A673 (cell line): ENCODE measurements at regions not wholly inside any gene's neighbourhood (a gene's known extent, or its start where the extent isn't known, plus 50 kb on each side); places are given as distances from the start of the nearest gene placed in this dataset.
A peak's percentile ranks its signal among the peaks of the same experiment; 100 is the strongest.

Experiments
- BruUV-seq: library from RNA; stranded (reverse); fragments of 400-500 nt; replicated peaks from 2 replicates; lab custom pipeline; 2021; lab: Mats Ljungman, UMichigan
- CTCF ChIA-PET: fragments of 300-600 bp; sonication (Branson Sonifier 250); formaldehyde crosslinking; loops from one replicate; lab custom pipeline; 2022; ENCODE audit warnings: antibody characterized with exemption; lab: Charles Lee
- POLR2A ChIA-PET: fragments of 300-600 bp; sonication (Branson Sonifier 250); formaldehyde crosslinking; loops from one replicate; lab custom pipeline; 2022; ENCODE audit warnings: antibody characterized with exemption; ENCODE audit not compliant: low non-redundant PET; lab: Charles Lee
- DNase-seq: peaks from one replicate; pipeline ENCODE4 v3.0.0-alpha.2; 2015; ENCODE audit warnings: low spot score
- H3K27ac ChIP-seq: fragments of 200-600 bp; sonication (generic); 2 replicates; pipeline ENCODE4 v1.5.1; 2016; ENCODE audit warnings: mixed run types, low read depth, mild to moderate bottlenecking, mixed read lengths, antibody characterized with exemption, low read length; ENCODE audit not compliant: poor library complexity, severe bottlenecking
- H3K27me3 ChIP-seq: fragments of 200-600 bp; sonication (generic); replicated peaks from 2 replicates; pipeline ENCODE4 v1.6.1; 2017; ENCODE audit warnings: mixed run types, low read depth, mild to moderate bottlenecking, mixed read lengths, antibody characterized with exemption, low read length; ENCODE audit not compliant: insufficient read depth, poor library complexity
- H3K36me3 ChIP-seq: fragments of 200-600 bp; sonication (generic); 2 replicates; pipeline ENCODE4 v1.6.1; 2016; ENCODE audit warnings: mixed run types, mild to moderate bottlenecking, mixed read lengths, antibody characterized with exemption, low read length; ENCODE audit not compliant: insufficient read depth, poor library complexity, severe bottlenecking
- H3K4me1 ChIP-seq: fragments of 200-600 bp; sonication (generic); 2 replicates; pipeline ENCODE4 v1.6.1; 2017; ENCODE audit warnings: mixed run types, mild to moderate bottlenecking, mixed read lengths, antibody characterized with exemption, low read length; ENCODE audit not compliant: insufficient read depth, poor library complexity, severe bottlenecking
- H3K4me3 ChIP-seq: fragments of 200-600 bp; sonication (generic); 2 replicates; pipeline ENCODE4 v1.5.1; 2016; ENCODE audit warnings: low read depth, mixed run types, mild to moderate bottlenecking, mixed read lengths, low read length; ENCODE audit not compliant: poor library complexity, severe bottlenecking
- H3K9me3 ChIP-seq: fragments of 200-600 bp; sonication (generic); 2 replicates; pipeline ENCODE4 v1.6.1; 2016; ENCODE audit warnings: mixed run types, low read depth, mild to moderate bottlenecking, mixed read lengths, antibody characterized with exemption, low read length; ENCODE audit not compliant: poor library complexity, severe bottlenecking
- CTCF ChIP-seq: fragments of 300-800, 200-600 bp; sonication (generic); conservative IDR thresholded peaks from 2 replicates; pipeline ENCODE4 v1.5.1; 2017; ENCODE audit warnings: low read depth, mild to moderate bottlenecking, antibody characterized with exemption, low read length, moderate library complexity, mixed read lengths
- EZH2 ChIP-seq: fragments of 200-600 bp; sonication (generic); IDR thresholded peaks from 2 replicates; pipeline ENCODE4 v1.6.1; 2017; ENCODE audit warnings: borderline replicate concordance, low read depth, mild to moderate bottlenecking, mixed read lengths, antibody characterized with exemption, low read length; ENCODE audit not compliant: poor library complexity, severe bottlenecking
- intact Hi-C: fragments of 100-400 bp; cut with micrococcal nuclease; formaldehyde crosslinking; loops from one replicate; pipeline ENCODE4 v1.10.0; 2022; ENCODE audit not compliant: unreplicated experiment

DNA sequence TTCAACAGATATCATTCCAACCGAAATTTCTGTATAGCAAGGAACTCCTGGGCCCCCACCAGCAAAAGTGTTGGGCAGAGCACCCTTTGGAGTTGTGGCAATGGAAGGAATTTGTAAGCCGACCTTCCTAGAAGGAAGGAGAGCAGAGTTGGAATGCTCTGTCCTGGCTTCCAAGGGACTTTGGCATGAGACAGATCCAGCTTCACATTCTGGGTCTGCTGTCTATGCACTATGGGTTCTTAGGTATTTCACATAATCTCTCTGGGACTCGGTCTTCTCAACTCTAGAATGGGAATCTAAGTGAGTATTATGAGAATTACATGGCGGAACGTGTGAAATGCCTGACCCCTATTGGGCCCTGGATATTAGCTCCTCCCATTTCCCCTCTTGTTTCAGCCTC lies 63.2 kb upstream of the MARCHF10 start:
- no peak for DNase-seq
- CTCF ChIA-PET: no interaction called here
- H3K27me3 ChIP-seq: peaks cover 2% of the 10 kb centered on the region
- H3K4me3 ChIP-seq: no peak overlapping the region
- no peaks in the 10 kb centered on the region for H3K4me1 ChIP-seq
- intact Hi-C loops: no loop called here
- POLR2A ChIA-PET: no interaction called here
- no peaks in the 10 kb centered on the region for H3K36me3 ChIP-seq
- H3K27ac ChIP-seq: no peak overlapping the region
- BruUV-seq: no TSS peak
- H3K9me3 ChIP-seq: no peaks in the 10 kb centered on the region
- TF ChIP-seq CTCF (no peak), EZH2 (no peak)

DNA sequence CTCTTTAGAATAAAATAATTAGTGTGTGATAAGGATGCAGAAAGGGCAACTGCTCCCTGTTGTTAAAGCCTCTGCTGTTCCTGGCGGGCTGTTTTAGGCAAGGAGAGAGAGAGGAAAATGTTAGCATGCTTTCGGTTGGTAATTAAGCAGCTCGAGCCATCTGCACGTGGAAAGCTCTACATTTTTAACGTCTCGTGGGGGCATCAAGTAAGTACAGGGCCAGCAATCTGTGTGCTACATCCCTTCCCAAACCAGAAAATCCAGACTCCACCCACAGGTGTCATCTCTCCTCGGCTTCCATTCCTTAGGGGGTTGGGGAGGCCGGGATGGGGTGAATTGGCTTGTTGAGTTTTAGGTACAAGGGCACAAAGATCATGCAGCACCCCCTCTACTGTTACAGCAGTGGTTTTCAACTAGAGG lies 62.4 kb upstream of the MARCHF10 start:
- Histone ChIP-seq H3K4me3 (no peak overlapping the region), H3K36me3 (no peaks in the 10 kb centered on the region), H3K27me3 (peaks cover 3% of the 10 kb centered on the region), H3K27ac (no peak overlapping the region), H3K9me3 (no peaks in the 10 kb centered on the region), H3K4me1 (no peaks in the 10 kb centered on the region)
- DNase-seq: no peak
- POLR2A ChIA-PET: no interaction called here
- intact Hi-C loops: no loop called here
- BruUV-seq: no TSS peak
- CTCF ChIA-PET: no interaction called here
- no peak for TF ChIP-seq CTCF
- TF ChIP-seq EZH2: no peak

DNA sequence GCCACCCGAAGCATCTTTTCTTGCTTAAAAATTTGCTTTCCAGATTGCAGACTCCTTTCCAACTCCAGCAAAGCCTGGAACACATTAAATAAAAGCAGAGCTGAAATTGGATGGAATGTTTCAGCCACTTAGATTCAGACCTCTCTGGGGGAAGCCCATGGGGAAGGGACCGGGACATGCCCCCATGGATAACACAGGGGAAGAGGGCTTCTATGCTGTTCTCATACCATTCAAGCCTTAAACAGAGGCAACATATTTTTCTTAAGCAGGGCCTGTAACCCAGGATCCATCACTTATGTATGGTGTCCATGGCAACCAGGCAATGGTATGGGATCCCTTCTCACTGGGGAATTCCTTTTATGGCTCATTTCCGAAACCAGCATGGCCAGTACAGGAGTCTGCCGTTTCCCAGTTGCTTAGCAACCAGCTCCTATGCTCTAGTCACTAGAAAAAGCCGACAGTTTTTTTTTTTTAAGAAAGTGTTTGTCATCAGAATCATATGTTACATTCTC lies 62.0 kb upstream of the MARCHF10 start:
- H3K4me3 ChIP-seq: no peak overlapping the region
- no TSS peak for BruUV-seq
- H3K9me3 ChIP-seq: no peaks in the 10 kb centered on the region
- H3K4me1 ChIP-seq: no peaks in the 10 kb centered on the region
- POLR2A ChIA-PET: no interaction called here
- CTCF ChIA-PET: no interaction called here
- no peaks in the 10 kb centered on the region for H3K36me3 ChIP-seq
- peaks cover 3% of the 10 kb centered on the region for H3K27me3 ChIP-seq
- no peak for TF ChIP-seq EZH2
- no peak for TF ChIP-seq CTCF
- intact Hi-C loops: no loop called here
- peak; percentile 52 for DNase-seq
- H3K27ac ChIP-seq: no peak overlapping the region
